A549 (cell line): ENCODE measurements at regions not wholly inside any gene's neighbourhood (a gene's known extent, or its start where the extent isn't known, plus 50 kb on each side); places are given as distances from the start of the nearest gene placed in this dataset.
"Not testable (repeated sequence)": the region's sequence is repeated elsewhere in the genome, so short reads cannot be mapped to it uniquely, and the experiment has no call there.

Experiments
- ATAC-seq, 2 experiments: fragments of 200-7000 bp in 1 of 2; fragments of >200 bp in 1 of 2; cut with Nextera tagmentation in 1 of 2; cut with Tn5 transposase in 1 of 2; 3 replicates each; pipeline versions ENCODE4 v1.8.0 to v1.9.1; 2018 to 2020; ENCODE audit warnings: mild to moderate bottlenecking in 1 of 2, moderate library complexity in 1 of 2
- CTCF ChIA-PET: fragments of 300-600 bp; sonication (Branson Sonifier 250); formaldehyde crosslinking; extraction: SDS; loops from one replicate; lab custom pipeline; 2021; ENCODE audit warnings: antibody characterized with exemption, inconsistent platforms; lab: Yijun Ruan, JAX
- POLR2A ChIA-PET: fragments of 350-600 bp; formaldehyde crosslinking; extraction: SDS; loops from one replicate; lab custom pipeline; 2021; ENCODE audit warnings: antibody characterized with exemption, inconsistent platforms; lab: Yijun Ruan, JAX
- DNase-seq, 2 experiments: peaks; one replicate each; pipeline versions ENCODE4 v3.0.0 to v3.0.0-alpha.2; 2011 to 2016; ENCODE audit warnings: low read depth in 1 of 2, low spot score in 1 of 2
- FAIRE-seq: peaks from 2 replicates; lab custom pipeline; 2011; peaks lifted over from hg19 to GRCh38; lab: Jason Lieb, UNC
- H3K27ac ChIP-seq, 2 experiments: fragments of >200 bp; sonication (Bioruptor Twin); formaldehyde crosslinking; 3 replicates each; pipeline ENCODE4 v1.5.1; 2016 to 2017
- H3K4me1 ChIP-seq: fragments of >200 bp; sonication (Bioruptor Twin); formaldehyde crosslinking; 3 replicates; pipeline ENCODE4 v1.6.1; 2016
- H3K4me2 ChIP-seq: fragments of >200 bp; sonication (Bioruptor Twin); formaldehyde crosslinking; 3 replicates; pipeline ENCODE4 v1.6.1; 2016
- H3K4me3 ChIP-seq: fragments of >200 bp; sonication (Bioruptor Twin); formaldehyde crosslinking; 3 replicates; pipeline ENCODE4 v1.5.1; 2016
- H3K9me3 ChIP-seq: fragments of >200 bp; sonication (Bioruptor Twin); formaldehyde crosslinking; 3 replicates; pipeline ENCODE4 v1.6.1; 2016
- BHLHE40 ChIP-seq: IDR thresholded peaks from 2 replicates; pipeline ENCODE4 v1.6.1; 2012; ENCODE audit warnings: low read depth, low read length, inconsistent platforms
- EHMT2 ChIP-seq: fragments of 200-600 bp; sonication (generic); IDR thresholded peaks from 2 replicates; pipeline ENCODE4 v1.6.1; 2016; ENCODE audit warnings: antibody characterized with exemption, low read depth, mild to moderate bottlenecking, moderate library complexity
- FOSB ChIP-seq: fragments of 250-450 bp; sonication (Bioruptor Pico); IDR thresholded peaks from 2 replicates; pipeline ENCODE4 v1.5.0; 2020; ENCODE audit warnings: mild to moderate bottlenecking, moderate library complexity
- GATA3 ChIP-seq: IDR thresholded peaks from 2 replicates; pipeline ENCODE4 v1.6.1; 2012; ENCODE audit warnings: borderline replicate concordance
- HDAC2 ChIP-seq: fragments of 200-600 bp; sonication (generic); IDR thresholded peaks from 2 replicates; pipeline ENCODE4 v1.6.1; 2016
- KDM1A ChIP-seq: fragments of 200-600 bp; sonication (generic); IDR thresholded peaks from 2 replicates; pipeline ENCODE4 v1.6.1; 2016; ENCODE audit warnings: low read depth, mild to moderate bottlenecking
- RCOR1 ChIP-seq: fragments of 150-350 bp; IDR thresholded peaks from 2 replicates; pipeline ENCODE4 v1.6.1; 2014; ENCODE audit warnings: antibody characterized with exemption, low read length, low read depth
- RNF2 ChIP-seq: fragments of 200-600 bp; sonication (generic); IDR thresholded peaks from 2 replicates; pipeline ENCODE4 v1.6.1; 2016; ENCODE audit warnings: low read depth, mild to moderate bottlenecking, antibody characterized with exemption, moderate library complexity, borderline replicate concordance
- SMC3 ChIP-seq: fragments of >200 bp; sonication (Bioruptor Twin); formaldehyde crosslinking; IDR thresholded peaks from 3 replicates; pipeline ENCODE4 v1.6.1; 2018; ENCODE audit warnings: inconsistent platforms
- TFCP2L1 ChIP-seq: fragments of 250-450 bp; sonication (Bioruptor Pico); IDR thresholded peaks from 2 replicates; pipeline ENCODE4 v1.5.0; 2021; ENCODE audit warnings: mild to moderate bottlenecking
- WGBS: methylation state at CpG from one replicate; pipeline ENCODE4 v1.1.6; 2017; ENCODE audit errors: missing lambda C conversion rate; 5-methylcytosine and 5-hydroxymethylcytosine counted together
- TF ChIP-seq, protein P1 (sequence below): fragments of >200 bp; sonication (Bioruptor Twin); formaldehyde crosslinking; IDR thresholded peaks from 2 replicates; pipeline ENCODE4 v1.6.1; 2016
- TF ChIP-seq, protein P2 (sequence below): fragments of >200 bp; sonication (Bioruptor Twin); formaldehyde crosslinking; IDR thresholded peaks from 3 replicates; pipeline ENCODE4 v1.5.1; 2016
- TF ChIP-seq, protein P3 (sequence below): fragments of 150-350 bp; IDR thresholded peaks from 2 replicates; pipeline ENCODE4 v1.6.1; 2014; ENCODE audit warnings: low read depth, mild to moderate bottlenecking, low read length
- TF ChIP-seq, protein P4 (sequence below): fragments of 250-450 bp; sonication (Bioruptor Pico); IDR thresholded peaks from 2 replicates; pipeline ENCODE4 v1.5.0; 2021; ENCODE audit warnings: mild to moderate bottlenecking, moderate library complexity, borderline replicate concordance

DNA sequence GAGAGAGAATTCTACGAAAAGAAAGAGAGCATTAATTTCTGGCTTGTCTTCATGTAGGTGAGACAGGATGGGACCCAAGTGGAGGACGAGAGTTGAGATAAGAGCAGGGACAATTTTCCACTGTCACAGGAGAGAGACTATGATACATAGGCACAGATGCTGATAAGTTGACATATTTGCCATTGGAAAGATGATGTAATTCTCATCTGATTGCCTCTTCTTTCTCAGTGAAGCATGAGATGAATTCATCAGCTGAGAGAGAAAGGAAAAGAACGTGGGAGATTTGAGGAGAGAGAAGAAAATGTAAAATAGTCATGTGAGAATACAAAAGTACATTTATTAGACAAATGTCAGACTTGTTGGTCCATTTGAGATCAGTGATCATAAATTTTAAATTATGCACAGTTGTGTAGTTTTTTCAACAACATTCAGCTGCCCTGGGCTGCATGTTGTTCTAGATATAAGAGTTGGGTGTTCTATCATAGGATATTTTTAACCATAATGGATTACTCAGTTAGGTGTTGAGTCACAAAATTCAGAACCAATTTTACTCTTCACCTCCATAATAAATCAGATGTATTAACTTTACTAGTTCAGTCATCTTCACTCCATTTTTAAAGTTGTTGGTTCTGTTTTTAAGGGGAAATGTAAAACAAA, 222.9 kb downstream of the DPY19L2 start (continued):
- no peak for TF ChIP-seq KDM1A
- TF ChIP-seq, protein P1, sequence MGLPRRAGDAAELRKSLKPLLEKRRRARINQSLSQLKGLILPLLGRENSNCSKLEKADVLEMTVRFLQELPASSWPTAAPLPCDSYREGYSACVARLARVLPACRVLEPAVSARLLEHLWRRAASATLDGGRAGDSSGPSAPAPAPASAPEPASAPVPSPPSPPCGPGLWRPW: no peak

DNA sequence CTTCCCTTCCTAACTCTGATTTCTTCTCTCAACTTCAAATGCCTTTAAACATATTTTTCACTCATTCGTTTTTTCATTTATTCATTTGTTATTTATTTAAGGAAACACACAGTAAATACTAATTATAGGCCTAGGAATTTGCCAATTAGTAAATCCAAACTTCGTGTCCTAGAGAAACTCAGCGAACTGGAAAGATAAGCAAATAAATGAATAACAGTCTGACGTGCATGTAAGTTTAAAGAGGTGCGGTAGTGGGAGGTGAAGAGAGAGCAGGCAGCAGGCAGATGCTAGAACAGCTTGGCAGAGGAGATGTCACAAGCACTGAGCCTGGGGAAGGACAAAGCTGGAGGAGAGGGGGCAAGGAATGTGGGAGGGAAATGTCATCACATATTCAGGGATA, 228.2 kb downstream of the DPY19L2 start:
- no peak overlapping the region for H3K4me2 ChIP-seq
- no peaks in the 10 kb centered on the region for H3K9me3 ChIP-seq
- no peak for TF ChIP-seq GATA3
- TF ChIP-seq TFCP2L1 (CRISPR knock-in tag): no peak
- TF ChIP-seq, protein P2, sequence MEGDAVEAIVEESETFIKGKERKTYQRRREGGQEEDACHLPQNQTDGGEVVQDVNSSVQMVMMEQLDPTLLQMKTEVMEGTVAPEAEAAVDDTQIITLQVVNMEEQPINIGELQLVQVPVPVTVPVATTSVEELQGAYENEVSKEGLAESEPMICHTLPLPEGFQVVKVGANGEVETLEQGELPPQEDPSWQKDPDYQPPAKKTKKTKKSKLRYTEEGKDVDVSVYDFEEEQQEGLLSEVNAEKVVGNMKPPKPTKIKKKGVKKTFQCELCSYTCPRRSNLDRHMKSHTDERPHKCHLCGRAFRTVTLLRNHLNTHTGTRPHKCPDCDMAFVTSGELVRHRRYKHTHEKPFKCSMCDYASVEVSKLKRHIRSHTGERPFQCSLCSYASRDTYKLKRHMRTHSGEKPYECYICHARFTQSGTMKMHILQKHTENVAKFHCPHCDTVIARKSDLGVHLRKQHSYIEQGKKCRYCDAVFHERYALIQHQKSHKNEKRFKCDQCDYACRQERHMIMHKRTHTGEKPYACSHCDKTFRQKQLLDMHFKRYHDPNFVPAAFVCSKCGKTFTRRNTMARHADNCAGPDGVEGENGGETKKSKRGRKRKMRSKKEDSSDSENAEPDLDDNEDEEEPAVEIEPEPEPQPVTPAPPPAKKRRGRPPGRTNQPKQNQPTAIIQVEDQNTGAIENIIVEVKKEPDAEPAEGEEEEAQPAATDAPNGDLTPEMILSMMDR: no peak
- TF ChIP-seq RNF2: no peak
- TF ChIP-seq, protein P3, sequence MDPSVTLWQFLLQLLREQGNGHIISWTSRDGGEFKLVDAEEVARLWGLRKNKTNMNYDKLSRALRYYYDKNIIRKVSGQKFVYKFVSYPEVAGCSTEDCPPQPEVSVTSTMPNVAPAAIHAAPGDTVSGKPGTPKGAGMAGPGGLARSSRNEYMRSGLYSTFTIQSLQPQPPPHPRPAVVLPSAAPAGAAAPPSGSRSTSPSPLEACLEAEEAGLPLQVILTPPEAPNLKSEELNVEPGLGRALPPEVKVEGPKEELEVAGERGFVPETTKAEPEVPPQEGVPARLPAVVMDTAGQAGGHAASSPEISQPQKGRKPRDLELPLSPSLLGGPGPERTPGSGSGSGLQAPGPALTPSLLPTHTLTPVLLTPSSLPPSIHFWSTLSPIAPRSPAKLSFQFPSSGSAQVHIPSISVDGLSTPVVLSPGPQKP: no peak
- TF ChIP-seq BHLHE40: no peak
- TF ChIP-seq SMC3: no peak
- TF ChIP-seq HDAC2: no peak
- TF ChIP-seq RCOR1: no peak
- no peak for TF ChIP-seq FOSB (CRISPR knock-in tag)
- TF ChIP-seq, protein P4, sequence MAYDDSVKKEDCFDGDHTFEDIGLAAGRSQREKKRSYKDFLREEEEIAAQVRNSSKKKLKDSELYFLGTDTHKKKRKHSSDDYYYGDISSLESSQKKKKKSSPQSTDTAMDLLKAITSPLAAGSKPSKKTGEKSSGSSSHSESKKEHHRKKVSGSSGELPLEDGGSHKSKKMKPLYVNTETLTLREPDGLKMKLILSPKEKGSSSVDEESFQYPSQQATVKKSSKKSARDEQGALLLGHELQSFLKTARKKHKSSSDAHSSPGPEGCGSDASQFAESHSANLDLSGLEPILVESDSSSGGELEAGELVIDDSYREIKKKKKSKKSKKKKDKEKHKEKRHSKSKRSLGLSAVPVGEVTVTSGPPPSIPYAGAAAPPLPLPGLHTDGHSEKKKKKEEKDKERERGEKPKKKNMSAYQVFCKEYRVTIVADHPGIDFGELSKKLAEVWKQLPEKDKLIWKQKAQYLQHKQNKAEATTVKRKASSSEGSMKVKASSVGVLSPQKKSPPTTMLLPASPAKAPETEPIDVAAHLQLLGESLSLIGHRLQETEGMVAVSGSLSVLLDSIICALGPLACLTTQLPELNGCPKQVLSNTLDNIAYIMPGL (CRISPR knock-in tag): no peak
- TF ChIP-seq EHMT2: no peak
- POLR2A ChIA-PET: no interaction called here
- FAIRE-seq: no peak
- no peak for ATAC-seq
- CTCF ChIA-PET: no interaction called here
- no peak overlapping the region for H3K27ac ChIP-seq
- H3K4me3 ChIP-seq: no peak overlapping the region
- no peaks in the 10 kb centered on the region for H3K4me1 ChIP-seq
- WGBS: 17% methylated on average over 5 of the region's 5 CpGs
- DNase-seq: no peak

DNA sequence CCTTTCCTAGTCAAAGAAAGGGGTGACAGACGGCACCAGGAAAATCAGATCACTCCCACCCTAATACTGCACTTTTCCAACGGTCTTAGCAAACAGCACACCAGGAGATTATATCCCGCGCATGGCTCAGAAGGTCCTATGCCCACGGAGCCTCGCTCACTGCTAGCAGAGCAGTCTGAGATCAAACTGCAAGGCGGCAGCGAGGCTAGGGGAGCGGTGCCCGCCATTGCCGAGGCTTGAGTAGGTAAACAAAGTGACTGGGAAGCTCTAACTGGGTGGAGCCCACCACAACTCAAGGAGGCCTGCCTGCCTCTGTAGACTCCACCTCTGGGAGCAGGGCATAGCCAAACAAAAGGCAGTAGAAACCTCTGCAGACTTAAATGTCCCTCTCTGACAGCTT, 233.9 kb downstream of the DPY19L2 start:
- H3K4me1 ChIP-seq, CTCF ChIA-PET, H3K4me3 ChIP-seq, H3K4me2 ChIP-seq, POLR2A ChIA-PET, DNase-seq, H3K9me3 ChIP-seq, H3K27ac ChIP-seq, ATAC-seq, FAIRE-seq: not testable (repeated sequence)
- WGBS: 40% methylated on average over 11 of the region's 11 CpGs

DNA sequence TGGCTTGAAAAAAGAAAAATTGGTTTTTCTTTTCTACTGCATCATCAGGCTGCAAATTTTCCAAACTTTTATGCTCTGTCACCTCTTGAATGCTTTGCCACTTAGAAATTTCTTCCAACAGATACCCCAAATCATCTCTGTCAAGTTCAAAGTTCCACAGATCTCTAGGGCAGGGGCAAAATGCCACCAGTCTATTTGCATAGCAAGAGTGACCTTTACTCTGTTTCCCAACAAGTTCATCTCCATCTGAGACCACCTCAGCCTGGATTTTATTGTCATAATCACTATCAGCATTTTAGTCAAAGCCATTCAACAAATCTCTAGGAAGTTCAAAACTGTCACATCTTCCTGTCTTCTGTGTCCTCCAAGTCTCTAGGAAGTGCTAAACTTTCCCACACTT, 240.3 kb downstream of the DPY19L2 start:
- H3K4me1 ChIP-seq, H3K4me2 ChIP-seq, H3K4me3 ChIP-seq, H3K9me3 ChIP-seq, H3K27ac ChIP-seq, FAIRE-seq, POLR2A ChIA-PET, ATAC-seq, DNase-seq, CTCF ChIA-PET: not testable (repeated sequence)

DNA sequence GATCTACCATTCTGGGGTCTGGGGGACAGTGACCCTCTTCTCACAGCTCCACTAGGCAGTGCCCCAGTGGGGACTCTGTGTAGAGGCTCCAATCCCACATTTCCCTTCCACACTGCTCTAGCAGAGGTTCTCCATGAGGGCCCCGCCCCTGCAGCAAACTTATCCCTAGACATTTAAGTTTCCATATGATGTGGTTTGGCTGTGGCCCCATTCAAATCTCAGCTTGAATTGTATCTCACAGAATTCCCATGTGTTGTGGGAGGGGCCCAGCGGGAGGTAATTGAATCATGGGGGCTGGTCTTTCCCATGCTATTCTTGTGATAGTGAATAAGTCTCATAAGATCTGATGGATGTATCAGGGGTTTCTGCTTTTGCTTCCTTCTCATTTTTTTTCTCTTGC, 241.3 kb downstream of the DPY19L2 start:
- WGBS: 34% methylated on average over 2 of the region's 2 CpGs
- CTCF ChIA-PET: interaction anchor here (0.6 kb wide), 1 partner anchor 1587 kb away, joined by 3 read pairs; no protein-coding TSS in a partner anchor
- not testable (repeated sequence) for ATAC-seq

More for the DNA sequence above, 241.3 kb downstream of the DPY19L2 start:
- H3K27ac ChIP-seq, H3K4me2 ChIP-seq, POLR2A ChIA-PET, H3K4me3 ChIP-seq, H3K4me1 ChIP-seq, DNase-seq, FAIRE-seq, H3K9me3 ChIP-seq: not testable (repeated sequence)
